NOMO-1 (cell line): ENCODE measurements at regions not wholly inside any gene's neighbourhood (a gene's known extent, or its start where the extent isn't known, plus 50 kb on each side); places are given as distances from the start of the nearest gene placed in this dataset.
"Not testable (repeated sequence)": the region's sequence is repeated elsewhere in the genome, so short reads cannot be mapped to it uniquely, and the experiment has no call there.

Experiments used
- DNase-seq, 2 experiments: peaks; one replicate each; lab custom pipeline; 2025; ENCODE audit not compliant: unreplicated experiment in 2 of 2; lab: John Stamatoyannopoulos, UW

DNA sequence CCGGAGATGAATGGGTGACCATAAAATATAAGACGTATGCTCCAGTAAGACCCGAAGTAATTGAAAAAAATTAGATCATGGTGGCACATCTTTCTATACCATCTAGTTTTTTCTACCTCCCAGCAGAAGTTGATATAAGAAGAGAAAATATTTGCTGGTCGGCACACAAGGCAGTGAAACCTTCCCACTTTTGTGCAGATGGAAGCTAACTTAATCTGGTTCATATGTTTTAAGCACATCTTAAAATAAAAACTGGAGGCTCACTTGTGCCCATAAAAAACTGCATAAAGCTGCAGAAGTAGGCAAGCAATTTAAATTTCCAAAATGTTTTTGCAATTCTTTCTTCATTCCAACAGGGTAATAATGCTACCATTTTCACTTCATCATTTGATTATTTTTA, 449.2 kb downstream of the CNTN3 start:
- DNase-seq, result no peak

DNA sequence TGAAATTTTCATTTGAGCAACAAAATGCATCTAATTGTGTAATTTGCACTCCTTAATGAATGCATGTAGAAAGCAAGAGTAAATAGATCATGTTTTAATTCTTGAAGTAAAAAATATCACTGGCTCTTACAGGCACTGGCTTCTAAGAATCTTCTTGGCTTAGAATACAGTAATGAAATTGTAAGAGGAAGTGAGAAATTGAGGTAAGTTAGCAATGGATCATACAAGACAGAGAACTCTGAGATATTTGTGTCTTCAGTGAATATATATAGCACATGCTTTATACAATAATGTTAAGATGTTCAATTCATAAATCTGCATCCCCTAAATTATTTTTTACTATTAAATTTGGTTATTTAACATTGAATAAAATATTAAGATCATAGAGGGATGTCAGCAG, 465.0 kb downstream of the CNTN3 start:
- no peak for DNase-seq

DNA sequence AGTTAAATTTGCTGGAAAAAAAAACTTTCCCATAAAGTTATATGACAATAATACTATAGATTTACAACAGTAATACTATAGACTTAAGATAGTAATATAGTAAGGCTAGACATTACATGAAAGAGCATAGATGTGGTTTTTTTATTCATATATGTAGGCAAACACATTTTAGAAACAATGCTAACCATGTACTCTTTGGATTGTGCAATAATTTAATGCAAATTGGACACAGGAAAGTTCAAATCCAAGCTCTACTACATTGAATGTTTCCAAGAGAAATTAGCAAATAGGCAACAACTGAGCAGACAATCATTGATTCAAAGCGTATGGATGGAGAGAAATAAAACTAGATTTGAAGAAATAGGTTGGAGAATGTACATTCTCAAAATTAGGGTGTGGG, 469.2 kb downstream of the CNTN3 start:
- no peak for DNase-seq

DNA sequence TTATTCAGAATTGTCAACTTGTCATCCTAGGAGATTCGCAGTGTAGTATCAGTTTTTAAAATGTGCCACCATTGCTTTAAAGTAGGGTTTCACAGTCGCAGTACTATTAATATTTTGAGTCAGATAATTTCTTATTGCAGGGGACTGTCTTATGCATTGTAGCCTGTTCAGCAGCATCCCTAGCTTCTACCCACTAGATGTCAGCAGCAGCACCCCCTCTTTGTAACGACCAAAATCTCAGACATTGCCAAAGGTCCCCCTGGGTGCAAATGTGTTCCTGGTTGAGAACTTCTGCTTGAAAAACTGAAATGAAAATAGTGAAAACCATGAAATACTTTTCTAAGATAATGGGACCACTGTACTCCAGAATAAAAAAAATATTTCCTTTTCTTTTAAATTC, 474.8 kb downstream of the CNTN3 start:
- DNase-seq, result no peak

DNA sequence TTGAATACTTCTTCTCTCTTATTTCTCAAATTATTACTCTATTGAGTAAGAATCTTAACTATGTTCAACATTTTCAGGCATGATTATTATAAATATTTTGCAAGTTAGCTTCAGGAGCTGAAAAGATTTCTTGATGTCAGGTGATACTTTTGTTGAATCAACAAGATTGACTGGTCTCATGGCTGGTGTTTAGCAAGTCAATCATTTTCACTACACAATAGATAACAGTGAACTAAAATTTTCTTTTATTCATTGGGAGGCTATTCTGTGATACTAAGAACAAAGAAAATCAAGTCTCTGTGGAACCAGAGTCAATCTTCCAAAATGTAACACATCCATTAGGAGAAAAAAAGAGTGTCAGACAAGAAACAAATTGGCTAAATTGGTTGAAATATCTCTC, 476.7 kb downstream of the CNTN3 start:
- no peak for DNase-seq

DNA sequence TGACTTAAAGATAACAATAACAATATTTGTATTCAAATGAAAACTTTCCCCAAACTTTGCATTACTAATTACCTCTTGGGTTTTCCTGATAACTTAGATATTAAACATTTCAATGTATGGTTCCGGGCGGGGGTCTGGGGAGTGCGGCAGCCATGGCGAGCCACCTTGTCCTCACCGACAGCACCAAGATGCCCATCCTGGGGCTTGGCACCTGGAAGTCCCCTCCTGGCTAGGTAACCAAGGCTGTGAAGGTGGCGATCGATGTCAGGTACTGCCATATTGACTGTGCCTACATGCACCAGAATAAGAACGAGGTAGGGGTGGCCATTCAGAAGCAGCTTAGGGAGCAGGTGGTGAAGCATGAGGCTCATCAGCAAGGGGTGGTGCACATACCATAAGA, 478.7 kb downstream of the CNTN3 start:
- DNase-seq, result no peak

DNA sequence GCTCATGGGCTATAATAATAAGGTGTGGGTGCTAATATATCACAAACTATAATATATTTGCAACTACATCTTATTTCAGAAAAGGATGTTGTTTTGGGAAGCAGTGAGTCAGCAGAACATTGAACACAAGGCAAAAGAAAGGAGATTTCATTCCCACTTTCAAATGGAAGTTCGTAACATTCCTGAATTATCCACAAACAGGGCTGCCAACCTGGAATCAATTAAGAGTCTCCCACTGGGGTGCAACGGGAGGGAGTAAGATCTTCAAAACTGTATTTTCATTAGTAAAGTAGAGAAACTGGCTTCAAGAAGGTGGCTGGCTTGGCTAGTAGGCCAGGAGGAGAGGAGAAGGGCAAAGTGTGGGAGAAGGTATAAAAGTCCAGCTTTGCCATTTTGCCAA, 479.6 kb downstream of the CNTN3 start:
- DNase-seq, result no peak

DNA sequence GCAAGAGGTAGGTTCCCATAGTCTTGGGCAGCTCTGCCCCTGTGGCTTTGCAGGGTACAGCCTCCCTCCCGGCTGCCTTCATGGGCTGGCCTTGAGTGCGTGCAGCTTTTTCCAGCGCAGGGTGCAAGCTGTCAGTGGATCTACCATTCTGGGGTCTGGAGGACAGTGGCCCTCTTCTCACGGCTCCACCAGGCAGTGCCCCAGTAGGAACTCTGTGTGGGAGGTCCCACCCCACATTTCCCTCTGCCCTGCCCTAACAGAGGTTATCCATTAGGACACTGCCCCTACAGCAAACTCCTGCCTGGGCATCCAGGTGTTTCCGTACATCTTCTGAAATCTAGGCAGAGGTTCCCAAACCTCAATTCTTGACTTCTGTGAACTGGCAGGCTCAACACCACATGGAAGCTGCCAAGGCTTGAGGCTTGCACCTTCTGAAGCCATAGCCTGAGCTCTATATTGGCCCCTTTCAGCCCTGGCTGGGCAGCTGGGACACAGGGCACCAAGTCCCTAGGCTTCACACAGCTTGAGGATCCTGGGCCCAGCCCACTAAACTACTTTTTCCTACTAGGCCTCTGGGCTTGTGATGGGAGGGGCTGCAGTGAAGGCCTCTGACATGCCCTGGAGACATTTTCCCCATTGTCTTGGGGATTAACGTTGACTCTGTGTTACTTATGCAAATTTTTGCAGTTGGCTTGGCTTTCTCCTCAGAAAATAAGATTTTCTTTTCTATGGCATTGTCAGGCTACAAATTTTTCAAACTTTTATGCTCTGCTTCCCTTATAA, 482.7 kb downstream of the CNTN3 start:
- DNase-seq, result not testable (repeated sequence)

DNA sequence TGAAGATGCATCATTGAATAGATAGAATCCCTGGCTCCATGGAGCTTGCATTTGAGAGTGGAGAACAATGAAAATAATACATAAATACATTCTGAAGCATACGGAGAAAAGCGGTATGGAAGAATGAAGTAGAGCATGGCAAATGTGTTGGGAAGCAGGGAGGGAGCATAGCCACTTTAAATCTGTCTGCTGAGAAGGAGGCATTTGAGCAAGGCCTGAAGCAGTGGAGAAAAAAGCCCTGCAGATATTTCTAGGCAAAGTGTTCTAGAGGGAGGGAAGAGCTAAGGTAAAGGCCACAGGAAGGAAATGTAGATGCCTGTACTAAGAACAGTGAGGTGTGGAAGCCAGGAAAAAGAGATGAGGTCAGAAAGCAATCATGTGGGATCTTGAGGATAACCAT, 484.8 kb downstream of the CNTN3 start:
- DNase-seq, result no peak

DNA sequence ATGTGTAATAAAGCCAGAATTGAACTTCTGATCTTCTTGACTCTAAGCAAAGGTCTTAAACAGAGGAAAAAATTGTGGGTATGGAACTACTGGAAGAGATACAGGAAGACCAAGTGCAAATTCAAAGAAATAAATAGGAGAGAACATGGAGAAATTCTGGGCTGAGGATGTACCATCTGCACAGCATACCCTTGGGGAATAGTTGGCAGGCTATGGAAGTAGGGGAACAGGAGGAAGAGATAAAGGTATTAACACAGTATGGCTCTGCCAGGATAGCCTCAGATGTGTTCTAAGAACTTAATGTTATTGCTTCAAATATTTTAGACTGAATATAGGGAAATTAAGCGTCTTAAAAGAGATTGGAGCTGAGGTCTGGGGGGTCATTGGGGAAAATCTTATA, 485.4 kb downstream of the CNTN3 start:
- no peak for DNase-seq

DNA sequence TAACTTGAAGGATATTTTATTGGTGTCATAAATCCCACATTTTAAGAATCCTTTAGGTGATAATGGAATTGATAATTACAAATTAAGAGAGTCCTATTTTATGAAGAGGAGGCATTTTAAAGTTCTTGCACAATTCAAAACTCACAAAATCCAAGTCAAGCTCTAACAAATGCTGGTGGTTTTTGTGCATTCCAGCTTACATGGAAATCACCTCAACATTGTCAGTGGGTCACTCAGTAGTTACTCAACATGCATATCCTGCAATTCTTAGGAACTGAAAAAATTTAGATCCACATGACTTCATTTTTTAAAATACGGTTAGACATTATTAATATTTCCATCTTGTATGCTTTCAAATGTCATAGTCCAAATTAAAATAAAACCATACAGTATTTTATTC, 487.2 kb downstream of the CNTN3 start:
- DNase-seq, result no peak

DNA sequence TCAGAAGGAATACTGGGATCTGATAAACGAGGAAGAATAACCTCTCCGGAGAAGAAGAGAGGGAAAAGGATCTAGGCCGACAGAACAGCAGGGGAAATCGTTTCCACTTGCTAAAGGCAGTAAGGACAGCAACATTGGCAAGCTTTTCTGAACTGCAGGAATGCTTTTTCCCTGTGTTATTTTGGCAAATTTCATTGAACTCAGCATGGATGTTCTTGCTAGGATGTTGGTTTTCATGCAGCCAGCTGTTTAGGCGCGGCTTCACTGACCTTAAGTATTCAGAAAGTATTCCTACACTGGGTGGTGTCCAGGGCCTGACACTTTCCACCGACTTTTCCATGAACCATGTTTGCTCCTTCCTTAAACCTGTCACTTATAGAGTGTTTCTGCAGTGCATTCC, 489.7 kb downstream of the CNTN3 start:
- no peak for DNase-seq

DNA sequence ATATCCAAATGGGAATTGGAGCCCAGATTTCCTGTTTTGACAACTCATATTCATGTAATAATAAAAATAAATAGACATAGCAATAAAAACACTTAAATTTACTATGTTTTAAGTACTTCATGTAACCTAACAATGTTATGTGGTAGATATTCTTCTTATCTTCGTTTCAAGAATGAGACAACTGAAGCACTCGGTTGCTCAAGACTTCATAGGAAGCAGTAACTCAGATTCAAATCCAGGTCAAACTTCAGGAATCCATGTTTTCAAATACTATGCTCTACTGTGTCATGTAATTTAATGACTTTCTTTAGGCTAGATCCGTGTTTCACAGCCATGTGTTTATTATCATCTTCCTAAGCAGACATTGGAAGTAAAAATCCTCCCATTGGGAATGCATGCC, 492.2 kb downstream of the CNTN3 start:
- no peak for DNase-seq

DNA sequence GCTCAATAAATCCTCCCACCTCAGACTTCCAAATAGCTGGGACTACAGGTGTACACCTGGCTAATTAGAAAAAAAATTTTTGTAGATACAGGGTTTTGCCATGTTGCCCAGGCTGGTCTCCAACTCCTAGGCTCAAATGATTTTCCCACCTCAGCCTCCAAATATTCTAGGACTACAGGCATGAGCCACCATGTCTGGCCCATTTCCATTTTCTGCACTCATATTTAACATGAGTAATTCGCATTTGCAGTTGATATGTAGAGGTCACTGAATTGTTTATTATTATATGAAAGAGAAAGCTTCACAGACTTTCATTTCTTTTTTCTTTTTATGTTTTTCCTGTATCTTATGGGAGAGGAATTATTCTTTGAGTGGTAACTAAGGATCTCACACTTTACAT, 492.7 kb downstream of the CNTN3 start:
- DNase-seq, result no peak

DNA sequence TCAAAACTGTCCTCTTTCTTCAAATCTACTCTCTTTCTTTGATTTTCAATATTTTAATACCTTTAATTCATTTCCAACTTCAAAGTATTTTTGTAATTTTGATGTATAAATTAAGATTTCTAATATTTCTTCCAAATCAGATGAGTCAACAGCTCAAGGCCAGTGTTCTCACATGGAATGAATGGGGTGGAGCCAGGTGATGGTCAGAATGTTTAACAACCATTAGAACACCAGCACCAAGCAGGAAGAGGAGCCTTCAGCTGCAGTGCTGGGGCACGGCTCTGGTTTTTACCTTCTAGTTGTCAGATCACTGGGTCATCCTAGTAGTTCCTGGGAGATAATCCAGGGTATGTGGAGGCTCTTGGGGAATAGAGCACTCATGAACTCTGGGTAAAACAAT, 494.5 kb upstream of the PDZRN3 start:
- no peak for DNase-seq

DNA sequence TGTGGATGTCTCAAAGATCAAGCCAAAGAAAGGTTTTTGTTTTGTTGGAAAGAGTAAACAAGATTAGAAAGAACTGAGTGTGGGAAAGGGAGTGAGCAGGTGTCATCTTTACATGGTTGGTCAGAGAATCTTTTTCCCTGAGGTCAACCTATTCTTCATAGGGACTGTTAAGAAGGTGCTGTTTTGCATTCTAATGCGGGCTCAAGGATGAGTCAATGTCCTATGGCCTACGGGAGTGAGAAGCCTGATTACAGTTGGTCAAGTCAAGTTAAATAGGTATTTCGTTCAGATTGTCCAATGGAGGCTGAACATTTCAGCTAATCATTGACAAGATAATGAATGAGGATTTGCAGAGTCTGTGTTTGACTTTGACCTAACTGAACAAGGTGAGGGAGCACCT, 491.2 kb upstream of the PDZRN3 start:
- DNase-seq, result no peak

DNA sequence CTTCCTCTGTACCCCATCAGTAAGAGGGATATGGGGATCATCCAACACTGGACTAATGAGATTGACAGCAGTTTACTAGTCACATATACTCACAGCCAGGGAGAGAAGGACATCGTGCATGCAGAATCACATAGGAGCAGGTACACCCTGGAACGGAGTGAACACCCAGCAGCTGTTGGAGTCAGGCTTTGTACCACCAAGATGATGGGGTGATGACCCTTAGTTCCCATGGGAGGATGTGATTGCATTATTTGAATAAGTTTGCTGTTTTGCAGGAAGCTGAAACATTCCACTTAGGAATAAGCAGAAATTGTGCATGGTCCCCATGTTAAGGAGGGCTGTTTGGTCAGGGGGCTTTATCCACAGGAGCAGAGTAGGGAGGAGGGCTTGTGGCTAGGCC, 482.7 kb upstream of the PDZRN3 start:
- no peak for DNase-seq

DNA sequence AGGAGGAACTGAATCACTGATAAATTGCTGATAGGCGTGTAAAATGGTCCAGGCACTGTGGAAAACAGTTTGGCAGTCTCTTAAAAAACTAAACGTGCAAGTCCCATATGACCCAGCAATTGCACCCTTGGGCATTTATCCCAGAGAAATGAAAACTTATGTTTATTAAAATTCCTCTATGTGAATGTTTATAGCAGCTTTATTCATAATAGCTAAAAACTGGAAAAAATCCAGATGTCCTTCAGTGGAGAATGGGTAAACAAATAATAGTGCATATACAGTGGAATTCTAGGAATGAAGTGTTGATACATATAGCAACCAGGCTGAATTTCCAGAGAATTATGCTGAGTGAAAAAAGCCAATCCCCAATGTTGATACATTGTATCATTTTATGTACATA, 482.2 kb upstream of the PDZRN3 start:
- no peak for DNase-seq

DNA sequence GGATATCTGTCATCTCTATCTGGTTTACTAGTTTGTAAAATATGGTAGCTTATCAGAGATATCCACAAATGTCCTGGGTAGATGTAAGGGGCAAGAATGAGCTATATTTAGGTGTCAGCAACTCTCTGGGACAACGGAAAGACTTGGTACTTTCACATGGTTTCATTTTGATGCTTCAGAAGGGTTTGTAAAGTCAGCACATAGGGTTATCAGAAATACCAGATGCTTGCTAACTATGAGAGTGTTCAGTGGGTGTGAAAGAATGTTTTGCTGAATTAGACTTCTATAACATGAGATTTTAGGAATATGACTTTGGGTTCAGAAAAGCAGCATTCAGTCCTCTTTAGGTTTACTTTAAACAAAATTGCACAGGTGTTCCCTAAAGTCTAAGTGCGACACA, 466.5 kb upstream of the PDZRN3 start:
- DNase-seq, result no peak

DNA sequence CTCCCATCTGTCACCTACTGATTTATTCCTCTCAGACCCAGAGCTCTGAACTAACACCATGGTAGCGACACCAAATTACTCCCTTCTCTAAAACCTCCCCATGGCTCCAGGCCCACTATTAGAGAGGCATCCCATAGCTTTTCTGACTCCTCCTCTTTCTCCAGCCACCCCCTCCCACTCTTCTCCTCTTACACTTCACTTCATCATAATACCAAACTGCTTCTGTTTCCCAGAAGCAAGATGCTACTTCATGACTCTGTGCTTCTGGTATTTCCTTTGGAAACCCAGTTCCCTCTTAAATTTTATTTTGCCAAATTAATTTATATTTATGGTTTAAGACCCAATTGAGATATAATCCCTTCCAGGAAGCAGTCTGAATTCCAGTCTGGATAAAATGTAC, 465.1 kb upstream of the PDZRN3 start:
- no peak for DNase-seq

DNA sequence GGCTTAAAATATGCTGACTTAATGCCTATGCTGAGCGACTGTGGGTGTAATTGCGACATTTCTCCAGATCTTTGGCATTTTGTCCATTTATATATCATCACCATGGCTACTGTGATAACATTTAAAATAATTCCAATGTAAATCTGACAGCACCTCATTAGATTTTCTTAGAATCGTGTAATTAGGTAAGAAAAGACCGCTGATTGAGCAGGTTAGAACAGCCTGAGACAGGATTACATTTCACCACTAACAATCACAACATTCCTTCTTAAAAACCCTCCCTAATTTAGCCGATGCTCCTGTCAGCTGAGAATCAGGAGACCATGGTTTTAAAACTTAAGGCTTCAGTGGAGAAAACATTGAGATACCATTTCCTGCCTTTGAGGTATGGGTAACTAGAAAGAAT, 455.3 kb upstream of the PDZRN3 start:
- no peak for DNase-seq

DNA sequence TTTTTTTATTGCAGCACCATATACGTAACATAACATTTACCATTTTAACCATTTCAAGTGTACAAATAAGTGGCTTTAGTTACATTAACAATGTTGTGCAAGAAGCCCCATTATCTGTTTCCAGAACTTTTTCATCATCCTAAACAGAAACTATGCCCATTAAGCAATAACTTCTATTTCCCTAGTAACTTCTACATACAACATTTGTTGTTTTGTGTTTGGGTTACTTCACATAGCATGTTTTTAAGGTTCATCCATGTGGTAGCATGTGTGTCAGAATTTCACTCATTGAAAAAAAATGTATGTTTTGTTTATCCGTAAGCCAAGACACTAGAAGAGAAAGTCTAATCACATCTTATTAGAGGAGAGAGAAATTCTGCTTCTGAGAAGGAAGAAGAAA, 450.5 kb upstream of the PDZRN3 start:
- DNase-seq, result no peak

DNA sequence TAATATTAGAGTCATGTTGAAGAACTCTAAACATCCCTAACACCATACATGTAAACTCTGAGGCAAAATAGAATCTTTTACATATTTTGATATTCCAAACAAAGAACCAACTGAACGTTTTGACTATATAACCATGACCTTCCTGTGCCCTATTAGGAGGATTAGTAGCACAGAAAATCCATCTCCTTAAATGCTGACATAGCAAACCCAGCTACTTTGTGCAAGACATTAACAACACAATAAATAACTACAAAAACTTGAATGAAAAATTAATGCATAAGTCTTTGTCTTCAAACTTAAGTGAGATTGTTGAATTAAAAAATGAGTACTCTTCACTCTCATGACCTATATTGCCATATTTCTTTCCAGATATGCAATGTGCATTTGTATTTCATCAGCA, 450.0 kb upstream of the PDZRN3 start:
- DNase-seq, result no peak
